ENCODE measurements at regions not wholly inside any gene's neighbourhood (a gene's known extent, or its start where the extent isn't known, plus 50 kb on each side); places are given as distances from the start of the nearest gene placed in this dataset.

DNA sequence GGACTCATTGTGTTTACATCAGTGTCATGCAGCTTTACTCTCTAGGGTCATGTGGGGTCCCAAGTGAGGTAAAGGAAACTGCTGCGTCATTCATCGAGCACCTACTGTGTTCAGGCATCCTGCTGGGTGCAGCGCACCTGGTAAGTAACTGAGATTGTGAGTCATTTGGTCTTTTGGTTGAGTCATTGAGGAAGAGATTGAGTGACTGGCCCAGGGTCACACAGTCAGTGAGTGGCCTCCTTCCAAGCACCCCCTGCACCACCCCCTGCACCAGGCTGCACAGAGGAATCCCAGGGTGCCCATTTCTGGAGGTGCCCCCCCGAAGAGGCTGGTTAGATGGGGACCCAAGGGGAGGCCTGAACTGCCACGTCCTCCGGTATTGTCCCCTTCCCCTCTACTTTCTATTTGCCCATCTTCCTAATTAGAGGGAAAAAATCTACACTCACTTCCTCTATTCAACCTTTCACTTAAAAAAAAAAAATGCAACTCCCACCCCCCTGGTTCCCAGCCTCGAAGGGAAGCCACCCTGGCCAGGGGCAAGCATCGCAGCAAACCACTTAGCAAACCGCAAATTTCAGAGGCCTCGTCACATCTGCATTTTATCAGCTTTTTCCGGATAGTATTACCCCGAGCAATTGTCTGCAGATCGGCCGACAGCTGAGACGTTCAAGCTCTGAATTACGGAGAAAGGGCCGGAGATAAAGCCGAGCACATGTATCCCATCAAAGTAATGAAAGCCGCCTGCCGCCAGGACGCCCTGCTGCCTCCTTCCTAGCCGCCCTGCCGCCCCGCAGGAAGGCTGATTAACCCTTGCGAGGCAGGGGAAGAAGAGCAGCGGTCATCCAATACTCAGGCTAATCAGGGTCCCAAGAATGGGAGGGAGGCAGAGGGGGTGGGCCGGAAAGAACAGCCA is 96.3 kb upstream of the MSX1 start:
- H3K79me2 ChIP-seq (ENCODE audit: control insufficient read depth, low read length), result no peaks in the 10 kb centered on the region
- H3K27me3 ChIP-seq (ENCODE audit: control insufficient read depth, low read length), result no peaks in the 10 kb centered on the region
- no peaks in the 10 kb centered on the region for H4K20me1 ChIP-seq (ENCODE audit: control insufficient read depth, insufficient read depth, low read depth, low read length)
- no peaks in the 10 kb centered on the region for H3F3A ChIP-seq (ENCODE audit: control insufficient read depth, insufficient read depth)
- no peak for TF ChIP-seq EZH2phosphoT487 (IDR thresholded peaks at IDR 0.05; ENCODE audit: borderline replicate concordance, low read length)
- TF ChIP-seq, protein P1, sequence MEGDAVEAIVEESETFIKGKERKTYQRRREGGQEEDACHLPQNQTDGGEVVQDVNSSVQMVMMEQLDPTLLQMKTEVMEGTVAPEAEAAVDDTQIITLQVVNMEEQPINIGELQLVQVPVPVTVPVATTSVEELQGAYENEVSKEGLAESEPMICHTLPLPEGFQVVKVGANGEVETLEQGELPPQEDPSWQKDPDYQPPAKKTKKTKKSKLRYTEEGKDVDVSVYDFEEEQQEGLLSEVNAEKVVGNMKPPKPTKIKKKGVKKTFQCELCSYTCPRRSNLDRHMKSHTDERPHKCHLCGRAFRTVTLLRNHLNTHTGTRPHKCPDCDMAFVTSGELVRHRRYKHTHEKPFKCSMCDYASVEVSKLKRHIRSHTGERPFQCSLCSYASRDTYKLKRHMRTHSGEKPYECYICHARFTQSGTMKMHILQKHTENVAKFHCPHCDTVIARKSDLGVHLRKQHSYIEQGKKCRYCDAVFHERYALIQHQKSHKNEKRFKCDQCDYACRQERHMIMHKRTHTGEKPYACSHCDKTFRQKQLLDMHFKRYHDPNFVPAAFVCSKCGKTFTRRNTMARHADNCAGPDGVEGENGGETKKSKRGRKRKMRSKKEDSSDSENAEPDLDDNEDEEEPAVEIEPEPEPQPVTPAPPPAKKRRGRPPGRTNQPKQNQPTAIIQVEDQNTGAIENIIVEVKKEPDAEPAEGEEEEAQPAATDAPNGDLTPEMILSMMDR (IDR thresholded peaks at IDR 0.05; ENCODE audit: low read depth, low read length, poor library complexity, severe bottlenecking), result no peak
- H3K36me3 ChIP-seq (ENCODE audit: control insufficient read depth, low read length), result no peaks in the 10 kb centered on the region
- H3K27ac ChIP-seq (ENCODE audit: low read depth, low read length), result no peak overlapping the region
- H3K4me3 ChIP-seq (ENCODE audit: low read length), result no peak overlapping the region
- no peak overlapping the region for H3K4me2 ChIP-seq (ENCODE audit: low read length)
- no peaks in the 10 kb centered on the region for H3K4me1 ChIP-seq (ENCODE audit: control insufficient read depth, low read length)
- no peaks in the 10 kb centered on the region for H3K9me2 ChIP-seq (replicated peaks; ENCODE audit: control insufficient read depth, low read length)
- no peaks in the 10 kb centered on the region for H3K9me3 ChIP-seq (ENCODE audit: control insufficient read depth, insufficient read depth, low read length)

DNA sequence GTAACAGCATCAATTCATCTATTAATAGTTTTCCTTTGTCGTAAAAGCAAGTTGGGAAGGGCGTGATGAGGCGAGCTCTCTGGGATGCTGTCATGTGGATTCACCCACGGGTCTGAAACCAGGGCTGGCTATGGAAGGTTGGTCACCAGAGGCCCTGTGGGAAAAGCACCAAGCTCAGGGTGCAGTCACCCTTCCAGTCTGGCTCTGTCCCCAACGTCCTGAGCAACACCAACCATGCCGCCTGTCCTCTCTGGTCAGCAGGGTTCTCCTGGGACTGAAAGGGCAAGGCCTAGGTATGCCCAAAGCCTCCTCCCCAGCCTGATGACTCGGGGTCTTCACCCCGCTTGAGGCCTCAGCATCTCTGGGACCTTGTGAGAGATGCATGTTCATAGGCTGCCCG is 97.2 kb upstream of the MSX1 start:
- Histone ChIP-seq H3K4me1 (ENCODE audit: control insufficient read depth, low read length) (no peaks in the 10 kb centered on the region), H3K27ac (ENCODE audit: low read depth, low read length) (no peak overlapping the region)

DNA sequence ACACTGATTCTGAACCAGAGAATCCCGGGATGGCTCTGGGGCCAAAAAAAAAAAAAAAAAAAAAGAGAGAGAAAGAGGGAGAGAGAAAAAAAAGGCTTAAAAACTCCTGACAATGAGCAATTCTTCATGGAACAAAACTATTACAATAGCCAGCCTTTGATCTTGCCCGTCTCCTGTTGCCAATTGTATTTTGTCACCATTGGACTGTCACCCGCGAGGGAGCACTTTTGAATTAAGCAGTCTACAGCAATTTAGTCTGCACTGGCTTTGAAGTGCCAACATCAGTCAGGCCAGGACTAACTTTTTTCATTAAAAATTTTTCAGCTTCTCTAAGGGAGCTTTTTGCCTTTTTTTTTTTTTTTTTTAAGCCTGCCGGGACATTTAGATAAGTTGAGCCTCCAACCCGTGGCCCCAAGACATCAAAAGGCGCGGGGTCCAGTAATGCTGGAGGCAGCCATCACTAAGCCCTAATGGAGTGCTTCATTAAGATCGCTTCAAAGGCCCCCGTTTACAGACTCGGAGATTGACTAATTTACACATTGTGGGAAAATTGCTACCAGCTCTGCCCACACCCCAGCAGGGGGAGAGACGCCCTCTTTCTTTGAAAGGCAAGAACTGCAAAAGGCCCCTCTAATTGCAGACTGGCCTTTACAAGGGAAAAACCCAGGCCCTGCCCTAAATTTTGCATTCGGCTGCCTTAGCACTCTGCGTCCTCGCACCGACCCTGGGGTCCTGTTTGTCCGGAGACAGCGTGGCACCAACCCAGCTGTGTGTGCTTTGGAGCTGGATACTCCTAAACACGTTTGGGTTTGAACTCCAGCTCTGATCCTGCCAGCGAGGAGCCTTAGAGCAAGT is 98.1 kb upstream of the MSX1 start:
- no peaks in the 10 kb centered on the region for H3K4me1 ChIP-seq (ENCODE audit: control insufficient read depth, low read length)
- no peaks in the 10 kb centered on the region for H4K20me1 ChIP-seq (ENCODE audit: control insufficient read depth, insufficient read depth, low read depth, low read length)
- H3K27me3 ChIP-seq (ENCODE audit: control insufficient read depth, low read length), result no peaks in the 10 kb centered on the region
- no peaks in the 10 kb centered on the region for H3K9me3 ChIP-seq (ENCODE audit: control insufficient read depth, insufficient read depth, low read length)
- H3K27ac ChIP-seq (ENCODE audit: low read depth, low read length), result no peak overlapping the region
- TF ChIP-seq EZH2phosphoT487 (IDR thresholded peaks at IDR 0.05; ENCODE audit: borderline replicate concordance, low read length), result no peak
- TF ChIP-seq, protein P1 (IDR thresholded peaks at IDR 0.05; ENCODE audit: low read depth, low read length, poor library complexity, severe bottlenecking), result peak; percentile 39
- no peaks in the 10 kb centered on the region for H3K36me3 ChIP-seq (ENCODE audit: control insufficient read depth, low read length)
- no peak overlapping the region for H3K4me2 ChIP-seq (ENCODE audit: low read length)
- H3K4me3 ChIP-seq (ENCODE audit: low read length), result no peak overlapping the region
- no peaks in the 10 kb centered on the region for H3K9me2 ChIP-seq (replicated peaks; ENCODE audit: control insufficient read depth, low read length)
- H3K79me2 ChIP-seq (ENCODE audit: control insufficient read depth, low read length), result no peaks in the 10 kb centered on the region
- no peaks in the 10 kb centered on the region for H3F3A ChIP-seq (ENCODE audit: control insufficient read depth, insufficient read depth)

More for the DNA sequence above, 97.2 kb upstream of the MSX1 start:
- no peaks in the 10 kb centered on the region for H3F3A ChIP-seq (ENCODE audit: control insufficient read depth, insufficient read depth)
- no peaks in the 10 kb centered on the region for H3K9me2 ChIP-seq (replicated peaks; ENCODE audit: control insufficient read depth, low read length)
- no peaks in the 10 kb centered on the region for H3K9me3 ChIP-seq (ENCODE audit: control insufficient read depth, insufficient read depth, low read length)
- H3K79me2 ChIP-seq (ENCODE audit: control insufficient read depth, low read length), result no peaks in the 10 kb centered on the region
- no peak overlapping the region for H3K4me3 ChIP-seq (ENCODE audit: low read length)
- no peaks in the 10 kb centered on the region for H3K36me3 ChIP-seq (ENCODE audit: control insufficient read depth, low read length)
- H3K4me2 ChIP-seq (ENCODE audit: low read length), result no peak overlapping the region
- H3K27me3 ChIP-seq (ENCODE audit: control insufficient read depth, low read length), result no peaks in the 10 kb centered on the region
- H4K20me1 ChIP-seq (ENCODE audit: control insufficient read depth, insufficient read depth, low read depth, low read length), result no peaks in the 10 kb centered on the region
- TF ChIP-seq, protein P1 (IDR thresholded peaks at IDR 0.05; ENCODE audit: low read depth, low read length, poor library complexity, severe bottlenecking), result no peak
- TF ChIP-seq EZH2phosphoT487 (IDR thresholded peaks at IDR 0.05; ENCODE audit: borderline replicate concordance, low read length), result no peak
